ENCODE measurements at regions not wholly inside any gene's neighbourhood (a gene's known extent, or its start where the extent isn't known, plus 50 kb on each side); places are given as distances from the start of the nearest gene placed in this dataset.

GRCh38 chr2:128557831-128558241 lies 239.2 kb upstream of the HS6ST1 start:
- no peak for TF ChIP-seq EZH2 (IDR thresholded peaks at IDR 0.05; ENCODE audit: low read length, missing control alignments)
- TF ChIP-seq, protein P1, sequence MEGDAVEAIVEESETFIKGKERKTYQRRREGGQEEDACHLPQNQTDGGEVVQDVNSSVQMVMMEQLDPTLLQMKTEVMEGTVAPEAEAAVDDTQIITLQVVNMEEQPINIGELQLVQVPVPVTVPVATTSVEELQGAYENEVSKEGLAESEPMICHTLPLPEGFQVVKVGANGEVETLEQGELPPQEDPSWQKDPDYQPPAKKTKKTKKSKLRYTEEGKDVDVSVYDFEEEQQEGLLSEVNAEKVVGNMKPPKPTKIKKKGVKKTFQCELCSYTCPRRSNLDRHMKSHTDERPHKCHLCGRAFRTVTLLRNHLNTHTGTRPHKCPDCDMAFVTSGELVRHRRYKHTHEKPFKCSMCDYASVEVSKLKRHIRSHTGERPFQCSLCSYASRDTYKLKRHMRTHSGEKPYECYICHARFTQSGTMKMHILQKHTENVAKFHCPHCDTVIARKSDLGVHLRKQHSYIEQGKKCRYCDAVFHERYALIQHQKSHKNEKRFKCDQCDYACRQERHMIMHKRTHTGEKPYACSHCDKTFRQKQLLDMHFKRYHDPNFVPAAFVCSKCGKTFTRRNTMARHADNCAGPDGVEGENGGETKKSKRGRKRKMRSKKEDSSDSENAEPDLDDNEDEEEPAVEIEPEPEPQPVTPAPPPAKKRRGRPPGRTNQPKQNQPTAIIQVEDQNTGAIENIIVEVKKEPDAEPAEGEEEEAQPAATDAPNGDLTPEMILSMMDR (conservative IDR thresholded peaks at IDR 0.05 in 1 of 2, IDR thresholded peaks at IDR 0.05 in 1 of 2; ENCODE audit: low read depth in 1 of 2, low read length in 2 of 2), result no peak
